ENCODE measurements at regions not wholly inside any gene's neighbourhood (a gene's known extent, or its start where the extent isn't known, plus 50 kb on each side); places are given as distances from the start of the nearest gene placed in this dataset.

DNA sequence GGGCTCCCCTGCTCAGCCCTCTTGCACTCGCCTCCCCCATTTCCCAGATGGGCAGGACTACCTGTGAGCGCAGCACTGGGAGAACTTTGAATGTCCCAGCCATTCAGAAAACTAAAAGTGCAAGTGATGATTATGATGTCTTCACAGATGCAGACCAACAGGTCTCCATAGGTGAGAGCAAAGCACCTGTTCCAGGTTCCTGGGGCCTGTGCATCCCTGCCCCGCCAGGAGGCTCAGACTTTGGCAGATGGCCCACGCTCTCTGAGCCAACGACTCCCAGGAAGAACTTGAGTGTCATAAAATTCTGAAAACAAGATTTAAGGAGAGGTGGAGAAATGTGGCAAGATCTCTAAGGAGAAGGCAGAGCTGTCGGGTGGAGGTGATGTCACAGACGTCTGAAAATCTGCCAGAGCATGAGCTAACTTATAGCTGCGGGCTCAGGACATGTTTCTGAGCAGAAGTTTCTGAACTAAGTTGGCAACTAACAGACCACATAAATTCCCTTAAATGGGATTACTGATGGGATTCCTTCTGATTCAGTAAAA lies 110.8 kb upstream of the IGF1R start:
- no peaks in the 10 kb centered on the region for H3K36me3 ChIP-seq (ENCODE audit: insufficient read depth, low read length)
- FAIRE-seq (no peak), DNase-seq (ENCODE audit: low read depth) (no peak)
- H3K27ac ChIP-seq (ENCODE audit: low read depth, low read length): no peak overlapping the region
- no peaks in the 10 kb centered on the region for H3K4me1 ChIP-seq (ENCODE audit: insufficient read depth, low read length)
- no peak overlapping the region for H3K9ac ChIP-seq (ENCODE audit: low read length)
- H3K4me3 ChIP-seq (ENCODE audit: insufficient read depth, low read depth, low read length): no peak overlapping the region
- TF ChIP-seq EZH2 (IDR thresholded peaks at IDR 0.05; ENCODE audit: insufficient read depth, low read length) (no peak), CTCF (IDR thresholded peaks at IDR 0.05; ENCODE audit: insufficient read depth, low read depth, low read length) (no peak)
- Mint-ChIP-seq H3K36me3 (ENCODE audit: low read depth, unreplicated experiment) (no peaks in the 10 kb centered on the region), H3K27me3 (ENCODE audit: low read depth, unreplicated experiment) (peaks cover 32% of the 10 kb centered on the region), H3K4me1 (ENCODE audit: low read depth, unreplicated experiment) (no peaks in the 10 kb centered on the region), H3K9me3 (ENCODE audit: unreplicated experiment) (peaks cover 2% of the 10 kb centered on the region), H3K4me3 (ENCODE audit: unreplicated experiment) (no peak overlapping the region), H3K27ac (ENCODE audit: unreplicated experiment) (no peak overlapping the region)
- H3K27me3 ChIP-seq (ENCODE audit: insufficient read depth, low read length): peaks cover 12% of the 10 kb centered on the region
- no peaks in the 10 kb centered on the region for H3K9me3 ChIP-seq (ENCODE audit: insufficient read depth, low read depth, low read length)
- H3K4me2 ChIP-seq (ENCODE audit: low read length): no peak overlapping the region
- H2AFZ ChIP-seq (ENCODE audit: low read depth, low read length): no peak overlapping the region
- no peaks in the 10 kb centered on the region for H4K20me1 ChIP-seq (ENCODE audit: insufficient read depth, low read length)
- H3K79me2 ChIP-seq (ENCODE audit: insufficient read depth, low read length): no peaks in the 10 kb centered on the region

DNA sequence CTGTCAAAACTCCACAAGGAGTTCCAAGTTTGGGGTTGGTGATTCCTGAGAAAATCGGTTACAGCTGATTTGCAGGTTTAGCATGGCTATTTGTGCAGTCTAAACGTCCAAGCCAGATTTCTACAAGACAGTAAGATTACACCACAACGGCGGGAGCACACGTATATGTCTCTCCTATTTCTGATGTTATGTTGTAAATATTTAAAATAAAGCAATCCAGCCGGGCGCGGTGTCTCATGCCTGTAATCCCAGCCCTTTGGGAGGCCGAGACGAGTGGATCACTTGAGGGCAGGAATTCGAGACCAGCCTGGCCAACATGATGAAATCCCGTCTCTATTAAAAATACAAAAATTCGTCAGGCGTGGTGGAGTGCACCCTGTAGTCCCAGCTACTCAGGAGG lies 106.8 kb upstream of the IGF1R start:
- Mint-ChIP-seq H3K4me1 (ENCODE audit: low read depth, unreplicated experiment) (no peaks in the 10 kb centered on the region), H3K36me3 (ENCODE audit: low read depth, unreplicated experiment) (peaks cover 2% of the 10 kb centered on the region), H3K4me3 (ENCODE audit: unreplicated experiment) (no peak overlapping the region), H3K9me3 (ENCODE audit: unreplicated experiment) (peaks cover 2% of the 10 kb centered on the region), H3K27ac (ENCODE audit: unreplicated experiment) (no peak overlapping the region), H3K27me3 (ENCODE audit: low read depth, unreplicated experiment) (peaks cover 27% of the 10 kb centered on the region)
- H2AFZ ChIP-seq (ENCODE audit: low read depth, low read length): no peak overlapping the region
- TF ChIP-seq CTCF (IDR thresholded peaks at IDR 0.05; ENCODE audit: insufficient read depth, low read depth, low read length) (no peak), EZH2 (IDR thresholded peaks at IDR 0.05; ENCODE audit: insufficient read depth, low read length) (no peak)
- no peaks in the 10 kb centered on the region for H4K20me1 ChIP-seq (ENCODE audit: insufficient read depth, low read length)
- no peak overlapping the region for H3K27ac ChIP-seq (ENCODE audit: low read depth, low read length)
- FAIRE-seq (no peak), DNase-seq (ENCODE audit: low read depth) (no peak)
- no peak overlapping the region for H3K4me3 ChIP-seq (ENCODE audit: insufficient read depth, low read depth, low read length)
- H3K9me3 ChIP-seq (ENCODE audit: insufficient read depth, low read depth, low read length): no peaks in the 10 kb centered on the region
- H3K4me2 ChIP-seq (ENCODE audit: low read length): no peak overlapping the region
- no peaks in the 10 kb centered on the region for H3K4me1 ChIP-seq (ENCODE audit: insufficient read depth, low read length)
- no peaks in the 10 kb centered on the region for H3K36me3 ChIP-seq (ENCODE audit: insufficient read depth, low read length)
- no peak overlapping the region for H3K9ac ChIP-seq (ENCODE audit: low read length)
- peaks cover 12% of the 10 kb centered on the region for H3K27me3 ChIP-seq (ENCODE audit: insufficient read depth, low read length)
- no peaks in the 10 kb centered on the region for H3K79me2 ChIP-seq (ENCODE audit: insufficient read depth, low read length)

GRCh38 chr15:98543237-98543636 lies 105.1 kb upstream of the IGF1R start:
- no peak overlapping the region for H3K27ac ChIP-seq (ENCODE audit: low read depth, low read length)
- H3K79me2 ChIP-seq (ENCODE audit: insufficient read depth, low read length): no peaks in the 10 kb centered on the region
- no peaks in the 10 kb centered on the region for H3K9me3 ChIP-seq (ENCODE audit: insufficient read depth, low read depth, low read length)
- no peaks in the 10 kb centered on the region for H4K20me1 ChIP-seq (ENCODE audit: insufficient read depth, low read length)
- H3K36me3 Mint-ChIP-seq (ENCODE audit: low read depth, unreplicated experiment): peaks cover 2% of the 10 kb centered on the region
- TF ChIP-seq CTCF (IDR thresholded peaks at IDR 0.05; ENCODE audit: insufficient read depth, low read depth, low read length) (no peak), EZH2 (IDR thresholded peaks at IDR 0.05; ENCODE audit: insufficient read depth, low read length) (no peak)
- no peak overlapping the region for H3K4me3 ChIP-seq (ENCODE audit: insufficient read depth, low read depth, low read length)
- H3K4me1 ChIP-seq (ENCODE audit: insufficient read depth, low read length): peaks cover 6% of the 10 kb centered on the region
- H3K4me3 Mint-ChIP-seq (ENCODE audit: unreplicated experiment): no peak overlapping the region
- peaks cover 10% of the 10 kb centered on the region for H3K27me3 ChIP-seq (ENCODE audit: insufficient read depth, low read length)
- H3K36me3 ChIP-seq (ENCODE audit: insufficient read depth, low read length): no peaks in the 10 kb centered on the region
- H3K4me1 Mint-ChIP-seq (ENCODE audit: low read depth, unreplicated experiment): peaks cover 2% of the 10 kb centered on the region
- no peak overlapping the region for H3K9ac ChIP-seq (ENCODE audit: low read length)
- H3K9me3 Mint-ChIP-seq (ENCODE audit: unreplicated experiment): peaks cover 2% of the 10 kb centered on the region
- peaks cover 18% of the 10 kb centered on the region for H3K27me3 Mint-ChIP-seq (ENCODE audit: low read depth, unreplicated experiment)
- H3K4me2 ChIP-seq (ENCODE audit: low read length): no peak overlapping the region
- H3K27ac Mint-ChIP-seq (ENCODE audit: unreplicated experiment): no peak overlapping the region
- H2AFZ ChIP-seq (ENCODE audit: low read depth, low read length): no peak overlapping the region
- FAIRE-seq (no peak), DNase-seq (ENCODE audit: low read depth) (no peak)
